CD4-positive, alpha-beta T cell treated with Interleukin-6 at 100 ng/mL for 8 hours (primary cell): ENCODE measurements at regions not wholly inside any gene's neighbourhood (a gene's known extent, or its start where the extent isn't known, plus 50 kb on each side); places are given as distances from the start of the nearest gene placed in this dataset.

Experiments
- DNase-seq: peaks from one replicate; pipeline ENCODE4 v3.0.0-alpha.2; 2020; ENCODE audit warnings: mixed read lengths, low spot score

GRCh38 chr4:58688568-58688967 lies 1578.4 kb upstream of the IGFBP7 start:
- DNase-seq: no peak

GRCh38 chr4:58679886-58680285 lies 1569.7 kb upstream of the IGFBP7 start:
- no peak for DNase-seq

GRCh38 chr4:58679051-58679450 lies 1568.9 kb upstream of the IGFBP7 start:
- DNase-seq: no peak

- no peak for DNase-seq
These were observed 1559.6 kb upstream of the IGFBP7 start for GRCh38 chr4:58669783-58670182.

DNA sequence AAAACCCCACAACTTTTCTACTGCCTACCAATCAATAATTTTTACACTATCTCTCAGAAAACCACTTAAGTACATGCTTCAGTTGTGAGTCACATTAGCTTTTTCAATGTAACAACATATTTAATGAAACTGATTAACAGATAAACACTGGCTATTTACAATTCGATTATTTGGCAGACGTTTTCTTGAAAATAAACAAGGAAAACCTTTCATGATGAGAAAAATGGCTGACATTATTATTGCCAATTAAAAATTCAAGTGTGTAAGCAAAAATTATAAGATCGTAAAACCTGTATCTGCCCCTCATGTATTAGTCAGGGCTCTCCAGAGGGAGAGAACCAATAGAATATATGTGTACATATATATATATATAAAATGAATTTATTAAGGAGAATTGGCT lies 1555.5 kb upstream of the IGFBP7 start:
- DNase-seq: no peak

GRCh38 chr4:58658701-58659100 lies 1548.5 kb upstream of the IGFBP7 start:
- no peak for DNase-seq

DNA sequence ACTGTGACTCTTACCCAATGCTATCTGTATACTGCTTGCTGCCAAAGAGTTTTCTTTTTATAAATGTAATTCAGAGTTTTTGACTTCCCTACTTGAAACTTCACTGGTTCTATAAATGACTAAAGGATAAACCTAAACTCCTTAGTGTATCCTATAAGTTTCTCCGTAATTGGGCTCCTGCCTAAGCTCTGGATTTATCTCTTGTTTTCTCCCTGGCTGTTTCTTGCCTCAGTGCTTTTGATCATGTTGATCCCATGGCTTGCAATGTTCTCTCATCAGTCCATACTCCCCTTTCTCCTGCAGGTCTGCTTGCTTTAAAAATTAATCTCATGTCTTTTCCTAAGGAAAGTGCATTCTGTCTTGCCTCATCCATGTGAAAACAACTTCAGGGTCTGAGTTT lies 1543.1 kb upstream of the IGFBP7 start:
- no peak for DNase-seq

DNA sequence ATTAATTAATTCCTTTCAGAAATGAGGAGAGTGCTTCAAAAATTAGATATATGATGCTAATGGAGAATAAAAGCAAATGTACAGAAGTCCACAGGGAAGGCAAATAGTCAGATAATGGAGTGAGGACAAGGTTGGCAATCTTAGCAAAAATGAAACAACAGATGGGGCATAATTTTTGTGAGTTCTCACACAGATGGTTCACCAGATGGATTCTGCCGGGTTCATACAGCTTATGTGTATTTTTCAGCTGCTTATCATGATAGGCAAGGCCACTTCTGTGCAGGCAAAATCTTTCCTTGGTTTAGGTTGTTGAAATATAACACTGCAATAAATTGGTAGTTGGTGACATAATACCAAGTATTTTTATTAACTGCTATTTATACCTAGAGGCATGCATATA lies 1539.0 kb upstream of the IGFBP7 start:
- DNase-seq: no peak

- DNase-seq: no peak
These were observed 1535.9 kb upstream of the IGFBP7 start for GRCh38 chr4:58646126-58646525.

DNA sequence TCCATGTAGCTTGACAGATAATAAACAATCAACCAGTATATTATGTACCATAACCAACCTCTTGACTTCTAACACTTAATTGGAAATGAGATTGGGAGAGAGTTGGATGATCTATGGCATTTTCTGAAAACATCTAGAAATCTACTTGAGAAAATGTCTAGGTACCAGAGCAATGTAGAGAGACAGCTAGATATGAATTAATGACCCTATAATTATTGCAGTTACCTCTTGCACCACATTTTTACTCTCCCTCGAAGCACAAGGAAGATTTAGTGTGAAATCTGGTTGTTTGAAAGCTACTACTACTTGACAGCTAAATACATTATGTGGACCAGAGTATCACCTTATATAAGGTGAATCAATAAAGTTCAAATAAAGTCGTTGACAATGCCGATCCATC lies 1534.4 kb upstream of the IGFBP7 start:
- no peak for DNase-seq

GRCh38 chr4:58636381-58636780 lies 1526.2 kb upstream of the IGFBP7 start:
- DNase-seq: no peak

DNA sequence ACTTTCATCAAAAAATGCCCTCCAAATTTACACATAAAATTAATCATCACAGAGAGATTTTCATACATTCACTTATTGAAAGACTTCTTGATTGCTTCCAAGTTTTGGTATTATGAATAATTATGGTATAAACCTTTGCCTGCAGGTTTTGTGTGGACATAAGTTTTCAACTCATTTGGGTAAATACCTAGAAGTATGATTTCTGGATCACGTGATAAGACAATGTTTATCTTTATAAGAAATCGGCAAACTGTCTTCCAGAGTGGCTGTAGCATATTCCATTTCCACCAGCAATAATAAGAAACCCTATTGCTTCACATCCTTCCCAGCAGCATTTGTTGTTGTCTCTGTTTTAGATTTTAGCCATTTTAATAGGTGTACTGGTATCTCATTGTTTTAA lies 1507.0 kb upstream of the IGFBP7 start:
- no peak for DNase-seq

- no peak for DNase-seq
These were observed 1500.8 kb upstream of the IGFBP7 start for GRCh38 chr4:58611012-58611411.

- DNase-seq: no peak
These were observed 1496.1 kb upstream of the IGFBP7 start for GRCh38 chr4:58606303-58606702.

DNA sequence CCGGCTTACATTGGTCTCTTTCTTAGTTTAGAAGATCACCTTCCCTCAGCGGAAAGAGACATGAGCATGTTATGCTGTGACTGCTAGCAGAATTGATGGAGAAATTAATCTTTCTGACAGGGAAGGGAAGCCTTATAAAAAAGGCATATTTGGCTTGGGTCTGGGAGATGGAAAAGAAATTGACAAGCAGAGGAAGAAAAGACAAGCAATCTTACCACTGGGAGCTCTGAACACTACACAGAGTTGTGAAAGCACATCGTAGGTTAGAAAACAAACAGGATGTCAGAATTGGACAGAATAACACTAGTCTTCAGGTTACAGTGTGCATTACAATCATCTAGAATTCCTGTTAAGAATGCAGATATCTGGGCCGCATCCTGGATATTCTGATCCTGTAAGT lies 1493.8 kb upstream of the IGFBP7 start:
- DNase-seq: no peak

DNA sequence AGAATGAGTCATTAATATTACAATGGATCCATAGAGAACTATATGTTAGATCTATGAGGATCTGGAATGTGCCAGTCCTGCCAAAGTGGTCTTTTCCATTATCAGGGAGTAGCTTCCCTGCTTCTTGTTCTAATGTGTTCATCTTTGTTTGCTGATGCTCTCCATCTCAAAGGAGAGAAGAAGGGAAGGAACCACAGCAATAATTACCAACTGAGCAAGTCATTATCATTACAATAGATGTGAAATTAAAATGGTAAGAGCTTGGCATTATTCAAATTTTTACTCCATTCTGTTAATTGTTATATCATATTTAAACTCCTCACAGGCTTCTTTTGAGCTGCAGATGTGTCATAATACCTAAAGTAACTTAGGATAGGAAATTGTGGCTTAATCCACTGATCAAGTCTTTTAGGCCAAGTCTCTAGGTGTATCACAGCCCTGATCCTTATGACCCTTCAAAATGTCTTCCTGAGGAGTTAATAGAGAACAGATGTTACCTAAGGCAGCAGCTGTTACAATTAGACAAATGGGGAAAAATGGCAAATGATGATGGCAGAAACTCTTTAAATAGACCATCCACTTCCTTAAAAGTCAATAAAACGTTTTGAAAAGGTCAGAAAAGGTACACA lies 1492.7 kb upstream of the IGFBP7 start:
- no peak for DNase-seq

DNA sequence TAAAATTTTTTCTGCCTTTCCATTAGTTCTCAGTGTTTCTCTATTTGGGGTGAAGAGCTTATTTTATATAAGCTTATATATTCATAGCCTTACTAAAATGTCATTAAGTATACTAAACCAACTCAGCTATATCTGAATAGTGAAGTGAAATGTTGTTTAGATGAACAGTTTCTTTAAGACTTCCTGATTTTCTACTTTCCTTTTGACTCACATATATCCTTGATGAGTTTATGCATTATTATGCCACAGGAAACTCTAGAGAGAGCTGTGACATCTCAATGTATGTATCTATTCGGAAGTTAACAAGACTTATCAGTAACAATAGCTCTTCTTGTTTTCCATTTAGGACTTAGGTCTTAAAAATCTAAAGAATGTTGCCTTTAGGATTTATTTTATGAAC lies 1491.8 kb upstream of the IGFBP7 start:
- no peak for DNase-seq

DNA sequence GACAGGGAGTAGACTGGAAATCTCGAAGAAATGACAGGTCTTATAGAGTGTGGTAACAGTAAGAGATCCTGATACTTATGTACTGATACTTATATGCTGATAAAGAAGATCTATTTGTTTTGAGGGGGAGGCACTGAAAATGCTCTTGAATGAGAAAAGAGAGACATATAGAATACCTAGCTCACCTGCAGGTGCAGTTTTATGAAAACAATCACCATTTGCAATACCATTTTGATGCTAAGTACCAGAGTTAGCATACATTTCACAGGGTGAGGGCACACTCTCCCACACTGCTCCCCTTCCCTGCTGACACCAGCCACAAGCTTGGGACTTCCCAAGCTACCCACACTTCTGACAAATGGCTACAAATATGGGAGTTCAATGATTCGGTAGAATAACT lies 1490.1 kb upstream of the IGFBP7 start:
- no peak for DNase-seq

- DNase-seq: no peak
These were observed 1480.5 kb upstream of the IGFBP7 start for GRCh38 chr4:58590722-58591121.

GRCh38 chr4:58587856-58588255 lies 1477.7 kb upstream of the IGFBP7 start:
- DNase-seq: no peak

- DNase-seq: no peak
These were observed 1456.1 kb upstream of the IGFBP7 start for GRCh38 chr4:58566260-58566659.

- DNase-seq: no peak
These were observed 1454.7 kb upstream of the IGFBP7 start for GRCh38 chr4:58564695-58565475.

- no peak for DNase-seq
These were observed 1451.0 kb upstream of the IGFBP7 start for GRCh38 chr4:58561170-58561569.

GRCh38 chr4:58560736-58561135 lies 1450.6 kb upstream of the IGFBP7 start:
- no peak for DNase-seq
